Stimulated activated naive B cell treated with anti-CD40 and anti-IgM and Interleukin-4, amounts not matched to agents 10 μg/mL and 1 μg/mL and 100 μg/mL, for 72 hours (primary cell): ENCODE measurements at regions not wholly inside any gene's neighbourhood (a gene's known extent, or its start where the extent isn't known, plus 50 kb on each side); places are given as distances from the start of the nearest gene placed in this dataset.
A peak's percentile ranks its signal among the peaks of the same experiment; 100 is the strongest.

ENCODE experiments used
- ATAC-seq, 2 donors: fragments of 150-1000 bp; cut with Tn5 transposase; replicated peaks; 2 replicates each; pipeline ENCODE4 v1.10.0; 2021; ENCODE audit warnings: moderate library complexity in 1 of 2
- DNase-seq: peaks from one replicate; pipeline ENCODE4 v3.0.0; 2021
- H3K27ac Mint-ChIP-seq: one replicate; pipeline ENCODE4 v1.8.0; 2022; ENCODE audit warnings: mild to moderate bottlenecking, mixed read lengths
- H3K27me3 Mint-ChIP-seq, 2 donors: one replicate each; pipeline ENCODE4 v1.8.0; 2022; ENCODE audit warnings: mixed read lengths in 2 of 2
- H3K36me3 Mint-ChIP-seq, 2 donors: one replicate each; pipeline ENCODE4 v1.8.0; 2022; ENCODE audit warnings: mixed read lengths in 2 of 2, mild to moderate bottlenecking in 1 of 2
- H3K4me1 Mint-ChIP-seq, 2 donors: one replicate each; pipeline ENCODE4 v1.8.0; 2022; ENCODE audit warnings: mixed read lengths in 2 of 2, mild to moderate bottlenecking in 1 of 2
- H3K4me3 Mint-ChIP-seq, 2 donors: one replicate each; pipeline ENCODE4 v1.8.0; 2022; ENCODE audit warnings: mild to moderate bottlenecking in 2 of 2, mixed read lengths in 2 of 2, moderate library complexity in 1 of 2
- H3K9me3 Mint-ChIP-seq, 2 donors: one replicate each; pipeline ENCODE4 v1.8.0; 2022; ENCODE audit warnings: mixed read lengths in 2 of 2, mild to moderate bottlenecking in 1 of 2

- no peaks in the 10 kb centered on the region for H3K27me3 Mint-ChIP-seq
- H3K4me1 Mint-ChIP-seq = peaks cover 0 to 6% of the 10 kb centered on the region in 2 donors
- H3K9me3 Mint-ChIP-seq = no peaks in the 10 kb centered on the region
- H3K27ac Mint-ChIP-seq = no peak overlapping the region
- no peak for DNase-seq
- ATAC-seq = no peak
- no peak overlapping the region for H3K4me3 Mint-ChIP-seq
- H3K36me3 Mint-ChIP-seq = no peaks in the 10 kb centered on the region
These were observed 311.2 kb upstream of the PHF14 start for GRCh38 chr7:10662491-10662890.

- Mint-ChIP-seq H3K4me3 (no peak overlapping the region), H3K27ac (no peak overlapping the region), H3K27me3 (no peaks in the 10 kb centered on the region), H3K4me1 (peaks cover 0 to 6% of the 10 kb centered on the region in 2 donors), H3K36me3 (no peaks in the 10 kb centered on the region), H3K9me3 (no peaks in the 10 kb centered on the region)
- DNase-seq (no peak), ATAC-seq (peak; percentile 57 to 62)
These were observed 310.4 kb upstream of the PHF14 start for GRCh38 chr7:10662982-10663884.

GRCh38 chr7:10672186-10672585 lies 301.5 kb upstream of the PHF14 start:
- Mint-ChIP-seq H3K4me3 (no peak overlapping the region), H3K4me1 (no peaks in the 10 kb centered on the region), H3K27me3 (no peaks in the 10 kb centered on the region), H3K9me3 (peaks cover 4 to 5% of the 10 kb centered on the region in 2 donors), H3K36me3 (no peaks in the 10 kb centered on the region), H3K27ac (no peak overlapping the region)
- ATAC-seq (no peak), DNase-seq (no peak)

GRCh38 chr7:10677211-10677610 lies 296.5 kb upstream of the PHF14 start:
- Mint-ChIP-seq H3K4me1 (no peaks in the 10 kb centered on the region), H3K27me3 (no peaks in the 10 kb centered on the region), H3K27ac (no peak overlapping the region), H3K9me3 (no peaks in the 10 kb centered on the region), H3K36me3 (no peaks in the 10 kb centered on the region), H3K4me3 (no peak overlapping the region)
- no peak for DNase-seq
- no peak for ATAC-seq

GRCh38 chr7:10677668-10678232 lies 295.9 kb upstream of the PHF14 start:
- ATAC-seq (peak in 1 of 2 donors; percentile 23), DNase-seq (no peak)
- Mint-ChIP-seq H3K4me1 (no peaks in the 10 kb centered on the region), H3K27ac (no peak overlapping the region), H3K4me3 (no peak overlapping the region), H3K27me3 (no peaks in the 10 kb centered on the region), H3K9me3 (no peaks in the 10 kb centered on the region), H3K36me3 (no peaks in the 10 kb centered on the region)

- Mint-ChIP-seq H3K4me3 (no peak overlapping the region), H3K4me1 (no peaks in the 10 kb centered on the region), H3K9me3 (peaks cover 3 to 8% of the 10 kb centered on the region in 2 donors), H3K27ac (no peak overlapping the region), H3K36me3 (no peaks in the 10 kb centered on the region), H3K27me3 (peaks cover 0 to 13% of the 10 kb centered on the region in 2 donors)
- no peak for DNase-seq
- no peak for ATAC-seq
These were observed 289.1 kb upstream of the PHF14 start for GRCh38 chr7:10684606-10685005.

GRCh38 chr7:10685040-10685439 lies 288.6 kb upstream of the PHF14 start:
- ATAC-seq = no peak

GRCh38 chr7:10688544-10688943 lies 285.1 kb upstream of the PHF14 start:
- no peaks in the 10 kb centered on the region for H3K4me1 Mint-ChIP-seq
- H3K9me3 Mint-ChIP-seq = peaks cover 4 to 11% of the 10 kb centered on the region in 2 donors
- no peaks in the 10 kb centered on the region for H3K36me3 Mint-ChIP-seq
- peaks cover 0 to 13% of the 10 kb centered on the region in 2 donors for H3K27me3 Mint-ChIP-seq
- no peak overlapping the region for H3K4me3 Mint-ChIP-seq
- no peak overlapping the region for H3K27ac Mint-ChIP-seq
- no peak for ATAC-seq
- no peak for DNase-seq

More at GRCh38 chr7:10685040-10685439, 288.6 kb upstream of the PHF14 start:
- Mint-ChIP-seq H3K36me3 (no peaks in the 10 kb centered on the region), H3K9me3 (peaks cover 4 to 9% of the 10 kb centered on the region in 2 donors), H3K4me3 (no peak overlapping the region), H3K4me1 (no peaks in the 10 kb centered on the region), H3K27ac (no peak overlapping the region), H3K27me3 (peaks cover 0 to 13% of the 10 kb centered on the region in 2 donors)
- DNase-seq = no peak

GRCh38 chr7:10696064-10696463 lies 277.6 kb upstream of the PHF14 start:
- no peak overlapping the region for H3K4me3 Mint-ChIP-seq
- H3K4me1 Mint-ChIP-seq = no peaks in the 10 kb centered on the region
- no peaks in the 10 kb centered on the region for H3K27me3 Mint-ChIP-seq
- H3K9me3 Mint-ChIP-seq = peaks cover 5 to 8% of the 10 kb centered on the region in 2 donors
- DNase-seq (no peak), ATAC-seq (no peak)
- H3K36me3 Mint-ChIP-seq = no peaks in the 10 kb centered on the region
- no peak overlapping the region for H3K27ac Mint-ChIP-seq

- no peak overlapping the region for H3K27ac Mint-ChIP-seq
- ATAC-seq (no peak), DNase-seq (no peak)
- no peaks in the 10 kb centered on the region for H3K36me3 Mint-ChIP-seq
- no peaks in the 10 kb centered on the region for H3K27me3 Mint-ChIP-seq
- no peak overlapping the region for H3K4me3 Mint-ChIP-seq
- H3K4me1 Mint-ChIP-seq = peaks cover 6 to 10% of the 10 kb centered on the region in 2 donors
- peaks cover 0 to 4% of the 10 kb centered on the region in 2 donors for H3K9me3 Mint-ChIP-seq
These were observed 270.6 kb upstream of the PHF14 start for GRCh38 chr7:10703059-10703458.

- no peaks in the 10 kb centered on the region for H3K36me3 Mint-ChIP-seq
- DNase-seq = no peak
- peaks cover 6 to 10% of the 10 kb centered on the region in 2 donors for H3K4me1 Mint-ChIP-seq
- no peak overlapping the region for H3K27ac Mint-ChIP-seq
- no peak overlapping the region for H3K4me3 Mint-ChIP-seq
- no peak for ATAC-seq
- no peaks in the 10 kb centered on the region for H3K27me3 Mint-ChIP-seq
- peaks cover 0 to 3% of the 10 kb centered on the region in 2 donors for H3K9me3 Mint-ChIP-seq
These were observed 269.7 kb upstream of the PHF14 start for GRCh38 chr7:10703981-10704380.

- Mint-ChIP-seq H3K4me1 (peaks cover 6 to 10% of the 10 kb centered on the region in 2 donors), H3K9me3 (peaks cover 0 to 3% of the 10 kb centered on the region in 2 donors), H3K27ac (no peak overlapping the region), H3K27me3 (no peaks in the 10 kb centered on the region), H3K36me3 (no peaks in the 10 kb centered on the region), H3K4me3 (no peak overlapping the region)
- no peak for DNase-seq
- ATAC-seq = no peak
These were observed 269.0 kb upstream of the PHF14 start for GRCh38 chr7:10704653-10705052.

- DNase-seq (peak; percentile 32), ATAC-seq (peak; percentile 97 to 99)
- H3K36me3 Mint-ChIP-seq = no peaks in the 10 kb centered on the region
- peak overlapping the region in 1 of 2 donors; percentile 32 for H3K4me3 Mint-ChIP-seq
- H3K4me1 Mint-ChIP-seq = peaks cover 6 to 10% of the 10 kb centered on the region in 2 donors
- no peaks in the 10 kb centered on the region for H3K9me3 Mint-ChIP-seq
- no peak overlapping the region for H3K27ac Mint-ChIP-seq
- no peaks in the 10 kb centered on the region for H3K27me3 Mint-ChIP-seq
These were observed 266.7 kb upstream of the PHF14 start for GRCh38 chr7:10706875-10707493.

GRCh38 chr7:10707519-10707918 lies 266.2 kb upstream of the PHF14 start:
- Mint-ChIP-seq H3K36me3 (no peaks in the 10 kb centered on the region), H3K27me3 (no peaks in the 10 kb centered on the region), H3K4me3 (no peak overlapping the region), H3K27ac (no peak overlapping the region), H3K9me3 (no peaks in the 10 kb centered on the region), H3K4me1 (peaks cover 6 to 10% of the 10 kb centered on the region in 2 donors)
- DNase-seq = no peak
- ATAC-seq = peak; percentile 35 to 36
